NT2/D1 (cell line): ENCODE measurements at regions not wholly inside any gene's neighbourhood (a gene's known extent, or its start where the extent isn't known, plus 50 kb on each side); places are given as distances from the start of the nearest gene placed in this dataset.

Experiments
- DNase-seq: peaks from one replicate; pipeline ENCODE4 v3.0.0-alpha.2; 2011; ENCODE audit warnings: low read depth, low spot score
- H3K27me3 ChIP-seq: 2 replicates; pipeline ENCODE4 v1.6.0; 2011; ENCODE audit warnings: mild to moderate bottlenecking; ENCODE audit not compliant: insufficient read length, insufficient read depth
- H3K36me3 ChIP-seq: 2 replicates; pipeline ENCODE4 v1.6.1; 2011; ENCODE audit warnings: mild to moderate bottlenecking, low read length, mixed read lengths; ENCODE audit not compliant: insufficient read depth, insufficient read length
- H3K4me1 ChIP-seq: 2 replicates; pipeline ENCODE4 v1.5.1; 2011; ENCODE audit not compliant: insufficient read depth, insufficient read length
- H3K4me3 ChIP-seq: 2 replicates; pipeline ENCODE4 v1.5.1; 2011; ENCODE audit warnings: low read depth; ENCODE audit not compliant: insufficient read length
- H3K9ac ChIP-seq: 2 replicates; pipeline ENCODE4 v1.6.0; 2011; ENCODE audit warnings: low read depth; ENCODE audit not compliant: insufficient read length
- H3K9me3 ChIP-seq: 2 replicates; pipeline ENCODE4 v1.5.1; 2011; ENCODE audit warnings: mild to moderate bottlenecking, low read length; ENCODE audit not compliant: insufficient read depth
- SUZ12 ChIP-seq: IDR thresholded peaks from 2 replicates; pipeline ENCODE4 v1.6.1; 2011; ENCODE audit not compliant: insufficient read length, insufficient read depth; ENCODE audit errors: extremely low read depth
- YY1 ChIP-seq: IDR thresholded peaks from 2 replicates; pipeline ENCODE4 v1.6.1; 2011; ENCODE audit not compliant: insufficient read length, insufficient read depth
- ZNF274 ChIP-seq: IDR thresholded peaks from 2 replicates; pipeline ENCODE4 v1.6.1; 2011; ENCODE audit warnings: mild to moderate bottlenecking, low read depth, low read length

GRCh38 chr12:17550011-17550410 is 540.0 kb downstream of the RERGL start:
- H3K9me3 ChIP-seq: no peaks in the 10 kb centered on the region
- no peak for TF ChIP-seq ZNF274
- TF ChIP-seq YY1: no peak
- no peak for TF ChIP-seq SUZ12
- no peak for DNase-seq

GRCh38 chr12:17540921-17541320 is 549.1 kb downstream of the RERGL start:
- H3K9ac ChIP-seq: no peak overlapping the region
- peaks cover 14% of the 10 kb centered on the region; the same call in 1 of the 2 replicates for H3K9me3 ChIP-seq
- H3K4me3 ChIP-seq: no peak overlapping the region
- no peaks in the 10 kb centered on the region for H3K27me3 ChIP-seq
- no peaks in the 10 kb centered on the region for H3K36me3 ChIP-seq
- H3K4me1 ChIP-seq: no peaks in the 10 kb centered on the region
- DNase-seq: no peak
- no peak for TF ChIP-seq YY1
- no peak for TF ChIP-seq SUZ12
- TF ChIP-seq ZNF274: no peak

More at GRCh38 chr12:17550011-17550410, 540.0 kb downstream of the RERGL start:
- Histone ChIP-seq H3K27me3 (no peaks in the 10 kb centered on the region), H3K36me3 (no peaks in the 10 kb centered on the region), H3K4me3 (no peak overlapping the region), H3K9ac (no peak overlapping the region), H3K4me1 (no peaks in the 10 kb centered on the region)

- DNase-seq: peak; percentile 30
- Histone ChIP-seq H3K4me3 (no peak overlapping the region), H3K9me3 (no peaks in the 10 kb centered on the region), H3K27me3 (no peaks in the 10 kb centered on the region), H3K9ac (no peak overlapping the region), H3K4me1 (no peaks in the 10 kb centered on the region), H3K36me3 (no peaks in the 10 kb centered on the region)
- TF ChIP-seq ZNF274 (no peak), YY1 (no peak), SUZ12 (no peak)
These were observed 561.6 kb downstream of the RERGL start for GRCh38 chr12:17528394-17528793.

GRCh38 chr12:17527021-17527420 is 563.0 kb downstream of the RERGL start:
- DNase-seq: no peak
- no peaks in the 10 kb centered on the region for H3K9me3 ChIP-seq
- no peaks in the 10 kb centered on the region for H3K36me3 ChIP-seq
- H3K9ac ChIP-seq: no peak overlapping the region
- no peaks in the 10 kb centered on the region for H3K4me1 ChIP-seq
- H3K27me3 ChIP-seq: no peaks in the 10 kb centered on the region
- TF ChIP-seq YY1 (no peak), SUZ12 (no peak), ZNF274 (no peak)
- H3K4me3 ChIP-seq: no peak overlapping the region

GRCh38 chr12:17511369-17511768 is 578.6 kb downstream of the RERGL start:
- H3K36me3 ChIP-seq: no peaks in the 10 kb centered on the region
- H3K9ac ChIP-seq: no peak overlapping the region
- no peaks in the 10 kb centered on the region for H3K27me3 ChIP-seq
- no peak for TF ChIP-seq ZNF274
- no peak for TF ChIP-seq YY1
- TF ChIP-seq SUZ12: no peak
- no peak overlapping the region for H3K4me3 ChIP-seq
- DNase-seq: no peak
- H3K9me3 ChIP-seq: no peaks in the 10 kb centered on the region
- peaks cover 2% of the 10 kb centered on the region for H3K4me1 ChIP-seq

- no peaks in the 10 kb centered on the region for H3K27me3 ChIP-seq
- no peak for DNase-seq
- no peak for TF ChIP-seq ZNF274
- no peak for TF ChIP-seq YY1
- TF ChIP-seq SUZ12: no peak
- no peak overlapping the region for H3K4me3 ChIP-seq
- peaks cover 2% of the 10 kb centered on the region for H3K4me1 ChIP-seq
- no peak overlapping the region for H3K9ac ChIP-seq
- H3K36me3 ChIP-seq: no peaks in the 10 kb centered on the region
- no peaks in the 10 kb centered on the region for H3K9me3 ChIP-seq
These were observed 582.7 kb downstream of the RERGL start for GRCh38 chr12:17507336-17507735.

GRCh38 chr12:17503742-17504141 is 586.3 kb downstream of the RERGL start:
- Histone ChIP-seq H3K9ac (no peak overlapping the region), H3K27me3 (no peaks in the 10 kb centered on the region), H3K4me3 (no peak overlapping the region), H3K9me3 (no peaks in the 10 kb centered on the region), H3K4me1 (peaks cover 2% of the 10 kb centered on the region), H3K36me3 (no peaks in the 10 kb centered on the region)
- TF ChIP-seq YY1: no peak
- TF ChIP-seq SUZ12: no peak
- no peak for TF ChIP-seq ZNF274
- DNase-seq: peak; percentile 16

- H3K27me3 ChIP-seq: no peaks in the 10 kb centered on the region
- no peak for DNase-seq
- H3K4me1 ChIP-seq: no peaks in the 10 kb centered on the region
- no peak overlapping the region for H3K9ac ChIP-seq
- H3K36me3 ChIP-seq: no peaks in the 10 kb centered on the region
- H3K9me3 ChIP-seq: no peaks in the 10 kb centered on the region
- H3K4me3 ChIP-seq: no peak overlapping the region
- no peak for TF ChIP-seq SUZ12
- TF ChIP-seq ZNF274: no peak
- no peak for TF ChIP-seq YY1
These were observed 600.5 kb downstream of the RERGL start for GRCh38 chr12:17489452-17489851.
